NCI-H226 (cell line): ENCODE measurements at regions not wholly inside any gene's neighbourhood (a gene's known extent, or its start where the extent isn't known, plus 50 kb on each side); places are given as distances from the start of the nearest gene placed in this dataset.

Experiments
- DNase-seq: peaks from one replicate; pipeline ENCODE4 v3.0.0-alpha.2; 2015

- DNase-seq: no peak
Measured at GRCh38 chr16:80171199-80171598, 369.6 kb upstream of the DYNLRB2 start.

GRCh38 chr16:80167657-80168390 lies 373.0 kb upstream of the DYNLRB2 start:
- DNase-seq: no peak

- DNase-seq: no peak
Measured at GRCh38 chr16:80166082-80166481, 374.7 kb upstream of the DYNLRB2 start.

GRCh38 chr16:80164966-80165550 lies 375.7 kb upstream of the DYNLRB2 start:
- no peak for DNase-seq

GRCh38 chr16:80163339-80163738 lies 377.5 kb upstream of the DYNLRB2 start:
- DNase-seq: no peak

- DNase-seq: no peak
Measured at GRCh38 chr16:80161799-80162739, 378.7 kb upstream of the DYNLRB2 start.

- peak; percentile 79 for DNase-seq
Measured at GRCh38 chr16:80158766-80159165, 382.0 kb upstream of the DYNLRB2 start.

GRCh38 chr16:80151722-80152111 lies 389.1 kb upstream of the DYNLRB2 start:
- DNase-seq: no peak

GRCh38 chr16:80150978-80151721 lies 389.6 kb upstream of the DYNLRB2 start:
- DNase-seq: no peak

- no peak for DNase-seq
Measured at GRCh38 chr16:80148826-80149225, 392.0 kb upstream of the DYNLRB2 start.

- DNase-seq: no peak
Measured at GRCh38 chr16:80147026-80147655, 393.7 kb upstream of the DYNLRB2 start.

GRCh38 chr16:80144191-80144590 lies 396.6 kb upstream of the DYNLRB2 start:
- no peak for DNase-seq

- no peak for DNase-seq
Measured at GRCh38 chr16:80142940-80143339, 397.9 kb upstream of the DYNLRB2 start.

- DNase-seq: no peak
Measured at GRCh38 chr16:80142281-80142680, 398.5 kb upstream of the DYNLRB2 start.

GRCh38 chr16:80129791-80130190 lies 411.0 kb upstream of the DYNLRB2 start:
- DNase-seq: no peak

- DNase-seq: no peak
Measured at GRCh38 chr16:80125677-80126076, 415.1 kb upstream of the DYNLRB2 start.

- peak; percentile 22 for DNase-seq
Measured at GRCh38 chr16:80123189-80123588, 417.6 kb upstream of the DYNLRB2 start.

GRCh38 chr16:80122115-80122514 lies 418.7 kb upstream of the DYNLRB2 start:
- DNase-seq: no peak

- DNase-seq: no peak
Measured at GRCh38 chr16:80121522-80121909, 419.3 kb upstream of the DYNLRB2 start.

- no peak for DNase-seq
Measured at GRCh38 chr16:80120899-80121521, 419.8 kb upstream of the DYNLRB2 start.

GRCh38 chr16:80117556-80118130 lies 423.1 kb upstream of the DYNLRB2 start:
- no peak for DNase-seq

GRCh38 chr16:80116711-80117110 lies 424.1 kb upstream of the DYNLRB2 start:
- DNase-seq: no peak
